ENCODE measurements at regions not wholly inside any gene's neighbourhood (a gene's known extent, or its start where the extent isn't known, plus 50 kb on each side); places are given as distances from the start of the nearest gene placed in this dataset.

GRCh38 chr21:16832791-16833190 is 680.1 kb upstream of the CXADR start:
- TF ChIP-seq CTCF (IDR thresholded peaks at IDR 0.05) (no peak), EP300 (IDR thresholded peaks at IDR 0.05) (no peak), POLR2A (IDR thresholded peaks at IDR 0.05) (no peak)
